CD14-positive monocyte (primary cell): ENCODE measurements at regions not wholly inside any gene's neighbourhood (a gene's known extent, or its start where the extent isn't known, plus 50 kb on each side); places are given as distances from the start of the nearest gene placed in this dataset.

Experiments used
- DNase-seq, 3 donors: peaks; one replicate each; pipeline ENCODE4 v3.0.0-alpha.2; 2011 to 2022
- H2AFZ ChIP-seq: 2 replicates; pipeline ENCODE4 v1.6.0; 2012; ENCODE audit warnings: mild to moderate bottlenecking, low read depth, low read length, inconsistent platforms; ENCODE audit not compliant: insufficient read depth, poor library complexity, severe bottlenecking
- H3K27ac ChIP-seq, 2 donors: 1 replicate in 1 of 2; 2 replicates in 1 of 2; pipeline ENCODE4 v1.5.1; 2012 to 2013; ENCODE audit warnings: low read length in 2 of 2, control low read depth in 1 of 2, inconsistent platforms in 1 of 2, low read depth in 1 of 2, mild to moderate bottlenecking in 1 of 2
- H3K27me3 ChIP-seq, 2 donors: one replicate each; pipeline versions ENCODE4 v1.6.0 to v1.6.1; 2011 to 2013; ENCODE audit warnings: low read length in 2 of 2; ENCODE audit not compliant: control insufficient read depth in 2 of 2, insufficient read depth in 2 of 2
- H3K36me3 ChIP-seq, 2 donors: replicated peaks in 1 of 2; 1 replicate in 1 of 2; 2 replicates in 1 of 2; pipeline versions ENCODE4 v1.5.1 to v1.6.1; 2012 to 2013; ENCODE audit warnings: low read length in 2 of 2, control low read depth in 1 of 2, inconsistent platforms in 1 of 2, mild to moderate bottlenecking in 1 of 2; ENCODE audit not compliant: insufficient read depth in 2 of 2, control insufficient read depth in 1 of 2
- H3K4me1 ChIP-seq, 2 donors: 1 replicate in 1 of 2; 2 replicates in 1 of 2; pipeline versions ENCODE4 v1.5.1 to v1.6.1; 2012 to 2013; ENCODE audit warnings: low read length in 2 of 2, control low read depth in 1 of 2, inconsistent platforms in 1 of 2, mild to moderate bottlenecking in 1 of 2, moderate library complexity in 1 of 2; ENCODE audit not compliant: insufficient read depth in 2 of 2, control insufficient read depth in 1 of 2
- H3K4me2 ChIP-seq: replicated peaks from 2 replicates; pipeline ENCODE3; 2012; ENCODE audit warnings: low read length, moderate library complexity, mild to moderate bottlenecking; ENCODE audit not compliant: poor library complexity, severe bottlenecking; ENCODE audit errors: extremely low read depth
- H3K4me3 ChIP-seq, 3 experiments: fragments of 200-600 bp in 1 of 3; sonication (generic) in 1 of 3; replicated peaks in 1 of 3; 1 replicate in 2 of 3; 2 replicates in 1 of 3; pipeline ENCODE4 v1.5.1; 2011 to 2013; ENCODE audit warnings: low read length in 3 of 3, mild to moderate bottlenecking in 3 of 3, control low read depth in 2 of 3, low read depth in 2 of 3, inconsistent platforms in 1 of 3, moderate library complexity in 1 of 3
- H3K79me2 ChIP-seq: 2 replicates; pipeline ENCODE4 v1.6.0; 2012; ENCODE audit warnings: mild to moderate bottlenecking, control low read depth, inconsistent platforms, low read length, moderate library complexity; ENCODE audit not compliant: insufficient read depth
- H3K9ac ChIP-seq: 2 replicates; pipeline ENCODE4 v1.6.0; 2017; ENCODE audit warnings: low read length, mild to moderate bottlenecking; ENCODE audit not compliant: insufficient read depth, poor library complexity, severe bottlenecking
- H3K9me3 ChIP-seq, 2 donors: replicated peaks in 1 of 2; 1 replicate in 1 of 2; 2 replicates in 1 of 2; pipeline versions ENCODE4 v1.5.1 to v1.6.1; 2012 to 2013; ENCODE audit warnings: low read length in 2 of 2, control low read depth in 1 of 2; ENCODE audit not compliant: control insufficient read depth in 1 of 2, insufficient read depth in 1 of 2
- H4K20me1 ChIP-seq: 2 replicates; pipeline ENCODE4 v1.6.0; 2012; ENCODE audit warnings: mild to moderate bottlenecking, low read length, control low read depth, moderate library complexity; ENCODE audit not compliant: insufficient read depth
- H3K27ac Mint-ChIP-seq, 7 donors: one replicate each; pipeline ENCODE4 v1.8.0; 2020; ENCODE audit warnings: mild to moderate bottlenecking in 7 of 7, mixed read lengths in 7 of 7, moderate library complexity in 6 of 7, inconsistent platforms in 2 of 7
- H3K27me3 Mint-ChIP-seq, 3 donors: one replicate each; pipeline ENCODE4 v1.8.0; 2021 to 2022; ENCODE audit warnings: low read depth in 3 of 3, mild to moderate bottlenecking in 3 of 3, mixed read lengths in 3 of 3, moderate library complexity in 3 of 3, inconsistent platforms in 1 of 3
- H3K36me3 Mint-ChIP-seq, 2 donors: one replicate each; pipeline ENCODE4 v1.8.0; 2020; ENCODE audit warnings: mixed read lengths in 2 of 2, inconsistent platforms in 1 of 2, mild to moderate bottlenecking in 1 of 2
- H3K4me1 Mint-ChIP-seq: one replicate; pipeline ENCODE4 v1.8.0; 2020; ENCODE audit warnings: mild to moderate bottlenecking, mixed read lengths
- H3K4me3 Mint-ChIP-seq, 2 donors: one replicate each; pipeline ENCODE4 v1.8.0; 2020; ENCODE audit warnings: mild to moderate bottlenecking in 2 of 2, mixed read lengths in 2 of 2, moderate library complexity in 1 of 2
- H3K9me3 Mint-ChIP-seq, 7 donors: one replicate each; pipeline ENCODE4 v1.8.0; 2020 to 2022; ENCODE audit warnings: mixed read lengths in 7 of 7, mild to moderate bottlenecking in 6 of 7, moderate library complexity in 6 of 7, inconsistent platforms in 2 of 7
- WGBS: methylation state at CpG from one replicate; pipeline ENCODE4 v1.1.5; 2013; ENCODE audit warnings: missing lambda C conversion rate; ENCODE audit not compliant: insufficient coverage; 5-methylcytosine and 5-hydroxymethylcytosine counted together
- intact Hi-C, 2 donors: fragments of 100-400 bp; cut with micrococcal nuclease; formaldehyde crosslinking; loops; one replicate each; pipeline versions ENCODE4 v1.15.0 to v1.15.1; 2023
- TF ChIP-seq, protein P1 (sequence below): fragments of 200-600 bp; IDR thresholded peaks from one replicate; pipeline ENCODE4 v1.8.0; 2022; ENCODE audit warnings: antibody characterized with exemption, mild to moderate bottlenecking

DNA sequence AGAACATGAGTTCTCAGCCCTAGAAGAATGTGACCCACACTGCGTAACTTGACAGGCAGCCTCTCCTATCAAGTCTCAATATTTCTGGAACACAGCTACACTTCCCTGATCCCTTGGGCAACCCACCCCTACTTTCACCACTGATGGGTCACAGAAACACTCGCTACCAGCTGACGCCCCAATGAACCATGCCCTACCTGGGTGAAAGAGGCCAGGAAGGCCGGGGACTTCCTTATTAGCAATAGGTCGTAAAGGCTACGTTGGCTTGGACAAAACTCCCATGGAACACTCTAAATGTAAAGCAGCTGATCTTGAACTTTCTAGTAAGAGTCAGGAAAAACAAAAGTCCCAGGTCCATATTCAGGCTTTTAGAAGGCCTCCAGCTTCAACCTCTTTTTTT is 202.3 kb upstream of the KCTD7 start:
- intact Hi-C loops: no loop called here
- Histone ChIP-seq H3K36me3 (no peaks in the 10 kb centered on the region), H3K27me3 (no peaks in the 10 kb centered on the region), H2AFZ (no peak overlapping the region), H3K79me2 (no peaks in the 10 kb centered on the region), H4K20me1 (no peaks in the 10 kb centered on the region), H3K9ac (no peak overlapping the region), H3K4me2 (no peak overlapping the region), H3K4me1 (no peaks in the 10 kb centered on the region), H3K9me3 (no peaks in the 10 kb centered on the region), H3K27ac (no peak overlapping the region), H3K4me3 (no peak overlapping the region)
- Mint-ChIP-seq H3K27ac (no peak overlapping the region), H3K36me3 (peaks cover 2 to 11% of the 10 kb centered on the region in 2 donors), H3K4me1 (no peaks in the 10 kb centered on the region), H3K27me3 (peaks cover 0 to 2% (median 0%) of the 10 kb centered on the region in 3 donors), H3K4me3 (no peak overlapping the region), H3K9me3 (no peaks in the 10 kb centered on the region)
- no peak for DNase-seq
- 100% methylated on average over 5 of the region's 6 CpGs for WGBS
- TF ChIP-seq, protein P1, sequence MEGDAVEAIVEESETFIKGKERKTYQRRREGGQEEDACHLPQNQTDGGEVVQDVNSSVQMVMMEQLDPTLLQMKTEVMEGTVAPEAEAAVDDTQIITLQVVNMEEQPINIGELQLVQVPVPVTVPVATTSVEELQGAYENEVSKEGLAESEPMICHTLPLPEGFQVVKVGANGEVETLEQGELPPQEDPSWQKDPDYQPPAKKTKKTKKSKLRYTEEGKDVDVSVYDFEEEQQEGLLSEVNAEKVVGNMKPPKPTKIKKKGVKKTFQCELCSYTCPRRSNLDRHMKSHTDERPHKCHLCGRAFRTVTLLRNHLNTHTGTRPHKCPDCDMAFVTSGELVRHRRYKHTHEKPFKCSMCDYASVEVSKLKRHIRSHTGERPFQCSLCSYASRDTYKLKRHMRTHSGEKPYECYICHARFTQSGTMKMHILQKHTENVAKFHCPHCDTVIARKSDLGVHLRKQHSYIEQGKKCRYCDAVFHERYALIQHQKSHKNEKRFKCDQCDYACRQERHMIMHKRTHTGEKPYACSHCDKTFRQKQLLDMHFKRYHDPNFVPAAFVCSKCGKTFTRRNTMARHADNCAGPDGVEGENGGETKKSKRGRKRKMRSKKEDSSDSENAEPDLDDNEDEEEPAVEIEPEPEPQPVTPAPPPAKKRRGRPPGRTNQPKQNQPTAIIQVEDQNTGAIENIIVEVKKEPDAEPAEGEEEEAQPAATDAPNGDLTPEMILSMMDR: no peak

DNA sequence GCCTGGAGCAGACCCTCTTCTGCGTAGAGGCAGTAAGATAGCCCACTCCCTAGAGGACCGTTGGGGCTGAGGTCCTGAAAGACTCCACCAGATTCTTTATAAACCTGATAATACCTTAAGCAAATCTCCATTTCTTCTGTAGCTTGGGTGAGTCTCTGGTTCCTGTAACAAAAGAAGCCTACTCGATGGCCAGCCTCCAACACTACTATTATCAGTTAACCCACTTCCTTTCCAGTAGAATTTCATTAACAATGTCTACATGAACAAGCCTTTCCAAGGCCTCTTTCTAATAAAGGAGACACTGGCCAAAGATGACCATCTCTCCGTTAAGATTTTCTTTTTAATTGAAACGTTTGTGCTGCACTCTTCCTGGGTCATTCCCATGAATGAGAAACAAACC is 201.7 kb upstream of the KCTD7 start:
- Histone ChIP-seq H2AFZ (no peak overlapping the region), H3K27ac (no peak overlapping the region)

More for the DNA sequence above, 201.7 kb upstream of the KCTD7 start:
- Mint-ChIP-seq H3K9me3 (no peaks in the 10 kb centered on the region), H3K27me3 (peaks cover 0 to 2% (median 0%) of the 10 kb centered on the region in 3 donors), H3K27ac (peak overlapping the region in 1 of 7 donors; percentile 4), H3K36me3 (peaks cover 2 to 11% of the 10 kb centered on the region in 2 donors), H3K4me3 (no peak overlapping the region), H3K4me1 (no peaks in the 10 kb centered on the region)
- Histone ChIP-seq H3K79me2 (no peaks in the 10 kb centered on the region), H4K20me1 (no peaks in the 10 kb centered on the region), H3K27me3 (no peaks in the 10 kb centered on the region), H3K36me3 (no peaks in the 10 kb centered on the region), H3K4me2 (no peak overlapping the region), H3K9ac (no peak overlapping the region), H3K9me3 (no peaks in the 10 kb centered on the region), H3K4me1 (no peaks in the 10 kb centered on the region), H3K4me3 (no peak overlapping the region)
- WGBS: 77% methylated on average over 3 of the region's 5 CpGs
- DNase-seq: no peak
- intact Hi-C loops: no loop called here
- TF ChIP-seq, protein P1: no peak
